AML-193 (cell line): ENCODE measurements at regions not wholly inside any gene's neighbourhood (a gene's known extent, or its start where the extent isn't known, plus 50 kb on each side); places are given as distances from the start of the nearest gene placed in this dataset.

Experiments used
- DNase-seq, 2 experiments: peaks; one replicate each; lab custom pipeline; 2025; lab: John Stamatoyannopoulos, UW

DNA sequence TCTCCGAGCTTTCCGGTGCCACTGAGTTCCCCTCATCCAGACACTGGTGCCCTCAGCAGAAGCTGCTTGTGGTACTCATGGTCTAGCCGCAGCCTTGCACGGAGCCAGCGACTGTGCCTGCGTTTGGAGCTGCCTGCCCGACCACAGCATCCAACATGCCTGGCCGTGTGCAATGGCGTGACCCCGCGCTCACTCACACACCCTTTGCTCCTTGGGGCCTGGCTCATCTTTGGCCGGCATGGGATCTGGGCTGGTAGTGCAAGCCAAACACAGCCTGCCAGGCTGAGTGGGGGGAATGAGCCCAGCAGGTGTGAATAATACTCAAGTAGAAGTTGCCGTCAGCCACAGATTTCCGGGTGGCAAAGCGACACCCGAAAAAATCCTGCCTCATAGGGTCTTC, 1178.7 kb upstream of the GBE1 start:
- DNase-seq = no peak

DNA sequence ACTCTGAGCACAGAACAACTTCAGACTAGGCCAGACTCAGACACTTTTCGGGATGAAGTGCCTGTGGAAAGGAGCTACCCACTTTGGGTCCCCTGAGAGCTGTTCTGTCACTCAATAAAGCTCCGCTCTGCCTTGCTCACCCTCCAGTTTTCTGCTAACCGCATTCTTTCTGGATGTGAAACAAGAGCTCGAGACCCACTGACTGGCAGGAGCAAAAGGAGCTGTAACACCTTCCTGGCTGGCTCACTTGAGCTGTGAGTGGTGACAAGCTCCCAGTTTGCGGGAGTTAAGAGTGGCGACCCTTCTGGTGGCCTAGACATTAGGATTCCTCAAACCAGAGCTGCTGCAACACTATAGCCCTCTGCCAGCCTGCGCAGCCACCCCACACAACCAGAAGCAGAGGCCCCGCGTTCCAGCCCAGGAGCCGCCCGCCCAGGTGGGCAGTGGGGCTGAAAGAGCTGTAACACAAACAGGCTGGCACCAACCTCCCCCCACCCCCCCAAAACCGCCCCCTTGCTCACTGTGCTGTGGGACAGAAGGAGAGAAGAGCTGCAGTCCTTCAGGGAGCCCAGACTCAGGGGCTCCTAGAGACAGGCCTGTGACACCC, 1178.1 kb upstream of the GBE1 start:
- no peak for DNase-seq

DNA sequence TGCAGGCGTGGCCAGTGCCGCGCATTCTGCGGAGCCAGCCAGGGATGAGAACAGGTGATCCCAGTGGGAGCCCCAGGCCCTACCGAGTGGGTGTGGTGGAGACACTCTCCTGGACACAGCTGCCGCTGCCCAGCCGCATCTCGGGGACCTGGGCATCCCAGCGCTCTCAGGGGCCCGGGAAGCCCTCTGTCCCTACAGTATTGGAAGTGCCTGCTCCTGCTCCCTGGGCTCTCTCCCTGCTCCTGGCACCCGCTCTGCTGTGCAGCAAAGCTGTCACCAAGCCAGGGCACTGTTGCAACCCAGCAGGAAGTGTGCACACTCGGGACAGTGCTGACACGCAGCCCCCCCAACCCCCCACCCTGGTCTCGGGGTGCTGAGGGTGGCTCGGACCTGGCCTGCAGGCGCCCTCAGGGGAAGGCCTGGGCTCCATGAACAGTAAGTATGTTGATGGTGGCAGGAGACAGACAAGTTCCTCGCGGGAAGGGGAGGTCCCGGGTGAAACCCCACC, 1177.4 kb upstream of the GBE1 start:
- no peak for DNase-seq

DNA sequence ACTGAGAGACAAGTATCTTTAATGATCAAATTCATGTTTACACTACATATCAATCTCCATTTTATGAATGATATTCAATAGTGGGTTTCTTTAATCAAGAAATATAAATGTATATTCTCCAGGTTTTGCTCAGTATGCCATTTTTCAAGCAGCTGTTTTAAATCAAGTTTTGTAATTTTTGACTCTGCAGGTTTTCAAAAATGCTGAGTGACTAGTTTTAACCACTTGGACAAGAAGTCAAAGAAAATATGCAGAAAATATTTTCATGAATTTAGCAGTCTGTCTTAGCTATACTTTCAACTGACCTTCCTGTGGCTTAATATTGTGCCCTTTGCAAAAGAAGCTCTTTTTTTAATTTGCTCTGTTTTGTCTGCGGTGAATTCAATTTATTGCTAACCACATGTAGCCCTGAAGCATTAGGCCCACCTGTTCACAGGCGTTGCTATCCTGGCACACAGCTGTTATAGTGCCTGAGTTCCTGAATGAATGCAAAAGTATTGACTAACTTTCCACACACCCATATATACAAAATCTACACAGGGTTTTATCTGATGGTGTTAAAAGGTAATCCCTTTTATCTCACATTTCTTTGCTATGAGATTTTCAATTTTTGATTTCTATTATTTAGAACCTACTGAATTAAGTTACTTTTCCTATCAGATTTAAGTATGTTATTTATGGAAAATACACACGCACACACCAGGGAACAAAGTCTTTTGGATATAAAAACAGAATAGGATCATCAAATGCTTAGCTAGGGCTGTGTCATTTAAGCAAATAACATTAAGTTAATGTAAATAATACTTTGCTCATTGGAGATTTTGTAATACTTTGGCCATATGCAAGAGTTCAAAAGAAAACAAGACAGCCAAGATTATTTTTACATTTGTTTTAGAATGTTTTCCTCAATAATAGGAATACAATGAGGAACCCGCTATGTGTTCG, 1166.1 kb upstream of the GBE1 start:
- no peak for DNase-seq

DNA sequence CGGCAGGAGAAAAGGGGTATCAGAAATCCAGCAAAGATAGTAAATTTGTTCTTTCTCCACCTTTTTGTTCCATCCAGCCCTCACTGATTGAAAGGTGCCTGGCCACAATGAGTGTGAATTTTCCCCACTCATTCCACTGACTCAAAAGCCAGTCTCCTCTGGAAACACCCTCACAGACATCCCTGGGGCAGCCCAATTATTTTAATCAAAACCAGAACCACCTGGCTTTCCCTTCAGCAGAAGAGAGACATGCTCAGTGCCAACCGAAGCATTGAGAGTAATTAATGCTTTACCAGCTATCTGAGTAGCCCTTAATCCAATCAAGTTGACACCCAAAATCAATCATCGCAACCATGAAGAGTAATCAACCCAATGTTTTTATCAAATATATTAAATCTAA, 1129.6 kb upstream of the GBE1 start:
- DNase-seq = no peak

DNA sequence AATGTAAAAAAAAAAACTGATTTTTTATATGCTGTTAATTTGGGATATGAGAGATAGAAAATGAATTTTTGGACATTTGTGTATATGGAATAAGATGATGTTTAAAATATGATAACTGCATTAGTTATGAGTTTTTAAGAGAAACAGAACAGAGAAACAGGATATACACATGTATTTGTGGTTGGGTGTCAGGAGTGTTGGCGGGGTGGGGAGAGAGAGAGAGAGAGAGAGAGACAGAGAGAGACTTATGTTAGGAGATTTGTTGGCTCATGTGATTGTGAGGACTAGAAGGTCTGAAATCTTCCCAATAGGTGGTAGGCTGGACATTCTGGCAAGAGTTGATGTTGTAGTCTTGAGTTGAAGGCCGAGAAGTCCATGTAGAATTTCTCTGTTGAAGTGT, 1121.6 kb upstream of the GBE1 start:
- DNase-seq = no peak

DNA sequence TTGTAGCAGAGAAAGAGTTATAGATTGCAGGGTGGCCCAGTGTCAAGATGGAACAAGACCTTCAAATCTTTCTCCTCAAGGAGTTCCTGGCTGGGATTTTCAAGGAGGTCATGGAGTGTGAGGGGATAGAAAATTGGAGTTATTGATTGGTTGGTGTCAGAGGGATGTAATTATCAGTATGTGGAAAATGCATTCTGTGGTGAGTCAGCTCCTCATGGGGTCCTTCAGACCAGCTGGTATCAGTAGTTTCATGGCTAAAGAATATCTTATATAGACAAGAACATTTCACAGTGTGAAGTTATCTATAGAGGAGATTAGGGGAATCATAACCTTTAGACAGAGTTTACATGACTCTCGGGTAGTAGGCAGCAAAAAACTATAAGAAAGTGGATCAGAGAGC, 1114.0 kb upstream of the GBE1 start:
- DNase-seq = no peak

DNA sequence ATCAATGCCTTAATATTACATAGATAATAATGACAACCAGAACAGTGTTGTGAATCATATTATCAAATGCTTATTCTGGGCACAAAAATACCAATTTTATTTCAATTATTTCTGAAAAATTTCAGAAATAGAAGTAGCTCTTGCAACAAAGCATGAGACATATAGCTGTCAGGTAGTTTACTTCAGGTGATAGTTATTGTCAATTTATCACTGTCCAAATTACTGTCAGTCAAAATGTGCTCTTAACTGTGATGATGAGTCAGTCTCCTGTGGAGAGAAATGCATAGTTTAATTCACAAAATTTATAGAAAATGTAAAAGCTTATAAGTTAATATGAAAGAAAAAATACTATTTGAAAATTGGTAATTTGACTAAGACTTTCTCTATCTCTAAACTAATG, 1078.4 kb upstream of the GBE1 start:
- no peak for DNase-seq

DNA sequence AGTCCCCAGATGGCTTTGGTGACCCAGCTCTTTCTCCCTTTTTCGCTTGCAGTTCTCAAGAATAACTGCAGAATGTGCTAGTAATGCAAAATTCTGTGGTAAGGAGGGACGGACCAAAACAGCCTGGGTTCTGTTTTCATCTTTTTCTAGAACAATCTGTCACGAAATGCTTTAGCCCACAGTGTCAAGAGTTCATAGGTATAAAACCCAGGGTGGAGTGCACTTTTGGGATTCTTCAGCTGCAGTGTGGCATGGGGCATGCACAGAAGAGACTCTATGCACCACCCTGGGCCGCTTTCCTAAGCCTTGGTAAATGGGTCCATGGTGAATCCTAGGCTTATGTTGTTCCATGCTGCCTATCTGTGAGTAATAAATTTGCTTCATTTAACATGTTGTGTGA, 1072.7 kb upstream of the GBE1 start:
- no peak for DNase-seq

DNA sequence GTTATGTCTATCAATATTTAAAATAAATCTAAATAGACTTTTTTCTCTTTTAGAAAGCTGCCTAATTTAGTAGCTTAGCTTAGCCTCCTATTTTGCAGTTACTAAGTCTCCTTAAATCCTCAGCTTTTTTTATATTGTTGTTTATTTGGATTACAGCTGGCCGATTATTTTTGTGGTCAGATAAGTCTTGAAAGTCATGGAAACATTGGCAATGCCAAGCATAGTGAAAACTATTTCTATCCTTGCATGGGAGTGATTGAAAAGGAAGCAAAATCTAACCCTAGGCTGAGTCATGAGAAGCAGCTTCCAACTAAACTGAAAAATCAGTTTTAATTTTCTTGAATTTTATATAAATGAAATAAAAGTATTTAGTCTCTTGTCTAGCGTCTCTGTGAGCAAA, 1063.0 kb upstream of the GBE1 start:
- DNase-seq = no peak

DNA sequence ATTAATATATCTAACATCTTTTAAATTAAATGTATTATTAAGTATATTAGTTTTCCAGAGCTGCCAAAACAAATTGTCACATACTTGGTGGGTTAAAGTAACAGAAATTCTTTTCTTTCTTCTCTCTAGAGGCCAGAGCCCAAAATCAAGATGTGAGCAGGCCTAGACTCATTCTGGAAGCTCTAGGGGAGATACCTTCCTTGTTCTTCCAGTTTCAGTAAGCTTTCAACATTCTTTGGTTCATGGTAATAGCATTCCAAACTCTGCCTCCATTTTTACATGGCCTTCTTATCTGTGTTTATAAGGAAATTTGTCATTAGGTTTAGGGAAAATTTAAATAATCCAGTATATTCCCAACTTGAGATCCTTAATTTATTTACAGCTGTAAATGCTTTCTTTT, 1054.6 kb upstream of the GBE1 start:
- DNase-seq = no peak

DNA sequence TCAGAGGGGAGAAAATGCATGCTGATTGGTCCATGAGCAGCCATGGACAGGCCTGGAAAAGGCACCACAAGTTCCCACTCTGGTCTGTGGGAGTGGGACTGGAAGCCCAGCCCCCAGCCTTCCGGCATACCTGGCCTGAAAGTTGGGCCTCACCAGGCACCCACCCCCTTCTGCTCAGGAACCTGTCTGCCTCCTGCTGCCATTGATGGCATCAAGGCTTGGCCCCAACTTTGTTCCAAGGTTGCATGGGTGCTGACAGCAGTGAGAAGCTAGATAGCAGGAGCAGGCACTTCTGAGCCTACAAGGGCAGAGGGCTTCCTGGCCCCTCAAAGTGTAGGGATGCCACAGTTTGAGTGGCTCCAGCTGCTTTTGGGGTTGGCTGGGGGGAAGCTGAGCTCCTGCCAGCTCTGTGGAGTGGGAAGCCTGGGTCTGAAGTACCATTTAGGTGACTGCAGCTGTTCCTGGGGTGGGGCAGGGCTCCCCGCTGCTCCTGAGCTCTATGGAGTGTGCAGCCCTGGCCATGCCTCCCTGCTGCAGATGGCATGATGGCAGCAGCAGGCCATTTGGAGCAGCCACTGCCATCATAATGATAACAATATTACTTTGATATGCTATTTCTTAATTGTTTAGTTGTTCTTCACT, 1054.1 kb upstream of the GBE1 start:
- no peak for DNase-seq

DNA sequence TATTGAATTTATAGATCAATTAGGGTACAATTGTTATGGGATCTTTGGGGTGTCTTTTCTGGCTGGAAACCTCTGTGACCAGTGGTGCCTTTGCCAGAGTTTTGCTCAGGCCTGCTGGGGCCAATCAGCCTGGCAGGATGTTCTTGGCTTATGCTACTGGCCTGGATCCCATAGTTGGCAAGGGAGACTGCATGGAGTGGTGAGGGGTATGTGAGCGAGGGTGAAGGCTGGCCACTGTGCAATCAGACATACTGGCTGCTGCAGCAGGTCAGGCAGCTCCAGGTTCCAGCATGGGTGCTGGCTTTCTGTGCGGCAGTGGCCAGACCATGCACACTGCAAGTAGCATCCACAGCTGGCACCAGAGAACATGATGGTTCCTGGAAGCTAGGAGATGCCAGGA, 1053.2 kb upstream of the GBE1 start:
- DNase-seq = no peak

DNA sequence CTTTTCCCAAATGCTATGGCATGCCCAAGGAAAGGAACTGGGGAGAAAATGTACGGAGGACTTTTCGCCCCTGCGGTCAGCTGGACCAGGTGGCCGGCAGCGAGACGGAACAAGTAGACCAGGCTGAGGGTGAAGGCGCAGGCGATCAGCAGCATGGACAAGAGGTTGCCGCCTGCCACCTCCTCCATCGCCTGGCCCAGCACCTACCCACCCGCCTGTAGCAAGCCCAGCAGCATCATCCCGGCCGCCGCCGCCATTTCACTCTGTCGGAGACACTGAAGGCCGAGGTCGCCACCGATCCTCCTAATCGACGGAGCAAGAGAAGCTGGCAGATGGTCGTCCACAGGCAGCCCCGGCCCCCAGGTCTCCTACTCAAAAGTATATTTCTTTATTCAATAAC, 1046.3 kb upstream of the GBE1 start:
- no peak for DNase-seq

DNA sequence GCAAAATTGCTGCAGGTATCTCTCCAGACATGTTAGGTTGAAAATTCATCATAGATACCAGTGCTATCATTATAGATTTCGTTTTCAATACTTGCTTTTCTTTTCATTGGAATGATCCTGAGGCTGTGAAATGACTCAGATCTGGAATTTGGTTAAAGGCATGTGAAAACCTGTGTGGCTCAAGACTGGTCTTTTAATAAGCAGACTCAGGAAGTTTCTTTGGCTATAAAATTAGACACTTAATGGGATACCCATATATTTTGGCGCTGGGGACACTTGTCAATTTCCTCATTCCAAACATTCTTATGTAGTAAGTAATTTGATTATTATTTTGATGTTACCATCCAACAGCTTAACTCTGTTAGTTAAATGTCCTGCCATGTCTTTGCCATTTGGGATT, 1041.1 kb upstream of the GBE1 start:
- no peak for DNase-seq

DNA sequence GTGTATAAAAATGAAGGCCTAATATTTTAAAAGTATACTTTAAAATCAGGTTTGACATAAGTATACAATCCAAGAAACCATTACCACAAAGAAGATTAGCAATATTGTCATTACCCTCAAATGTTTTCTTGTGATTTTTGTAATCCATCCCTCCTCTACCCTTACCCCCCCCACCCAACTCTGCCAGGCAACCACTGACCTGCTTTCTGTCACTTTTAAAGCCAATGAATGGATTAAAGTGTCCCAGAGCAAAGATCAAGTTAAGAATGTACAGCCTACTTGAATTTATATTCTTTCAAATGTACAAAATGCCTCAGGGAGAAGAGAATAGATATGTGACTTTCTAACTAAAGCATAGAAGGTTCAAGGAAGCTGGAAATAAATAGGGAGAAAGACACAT, 1038.8 kb upstream of the GBE1 start:
- DNase-seq = no peak

DNA sequence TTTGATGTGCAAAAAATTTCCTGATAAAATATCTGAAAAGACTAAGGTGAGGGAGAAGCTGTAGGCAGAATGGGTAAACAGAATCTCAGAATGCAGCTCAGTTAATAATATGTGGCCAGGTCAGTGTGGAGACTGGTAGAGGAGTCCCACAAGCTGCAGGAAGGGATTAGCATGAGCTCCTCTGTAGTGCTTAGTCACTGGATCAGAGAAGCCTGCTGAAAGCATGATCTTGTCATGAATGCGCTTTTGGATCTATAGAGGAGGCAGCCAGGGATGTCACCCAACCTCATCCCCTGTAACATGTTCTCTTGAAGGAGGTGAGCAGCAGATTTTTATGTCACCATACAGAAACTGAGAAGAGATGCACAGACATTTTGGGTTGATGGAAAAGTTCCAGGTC, 1035.3 kb upstream of the GBE1 start:
- no peak for DNase-seq

DNA sequence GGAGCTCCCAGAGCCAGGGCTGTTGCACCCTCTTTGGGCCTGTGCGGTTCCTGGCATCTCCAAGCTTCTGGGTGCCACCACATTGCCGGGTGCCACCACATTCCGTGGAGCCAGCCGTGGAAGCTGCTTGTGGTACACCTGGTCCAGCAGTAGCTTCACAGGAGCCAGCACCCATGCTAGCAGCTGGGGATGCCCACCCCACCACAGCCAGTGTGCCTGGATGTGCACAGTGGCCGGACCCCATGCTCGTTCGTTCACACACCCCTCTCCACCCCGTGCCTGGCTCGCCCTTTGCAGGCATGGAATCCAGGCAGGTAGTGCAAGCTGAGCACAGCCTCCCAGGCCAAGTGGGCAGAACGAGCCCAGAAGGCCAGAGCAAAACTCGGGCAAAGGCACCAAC, 1029.8 kb upstream of the GBE1 start:
- no peak for DNase-seq

DNA sequence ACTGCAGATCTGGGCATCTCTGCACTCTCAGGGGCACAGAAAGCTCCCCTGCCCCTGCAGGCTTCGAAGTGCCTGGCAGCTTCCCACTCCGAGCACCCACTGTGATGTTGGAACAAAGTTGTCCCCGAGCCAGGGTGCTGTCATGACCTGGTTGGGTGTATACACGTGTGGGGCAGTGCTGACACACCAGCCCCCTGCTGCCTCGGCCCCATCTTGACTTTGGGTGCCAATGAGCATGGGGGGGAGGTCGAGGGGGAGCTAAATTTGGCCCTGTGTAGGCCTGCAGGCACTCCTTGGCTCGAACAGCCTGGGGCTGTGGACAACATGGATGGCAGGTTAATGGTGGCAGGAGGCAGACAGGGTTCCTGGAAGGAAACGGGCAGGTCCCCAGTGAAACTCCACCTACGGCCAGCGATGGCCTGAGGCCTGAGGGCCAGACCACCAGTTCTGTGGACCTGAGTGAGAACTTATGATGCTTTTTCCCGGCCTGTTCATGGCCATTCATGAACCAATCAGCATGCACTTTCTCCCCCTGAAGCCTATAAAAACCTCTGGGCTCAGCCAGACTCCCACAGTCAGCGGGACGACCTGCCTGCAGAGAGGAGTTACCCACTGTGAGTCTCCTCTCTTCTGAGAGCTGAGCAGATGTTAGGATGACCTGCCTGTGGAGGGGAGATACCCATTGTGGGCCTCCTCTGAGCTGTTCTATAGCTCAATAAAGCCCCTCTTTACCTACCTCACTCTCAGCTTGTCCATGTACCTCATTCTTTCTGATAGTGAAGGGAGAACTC, 1029.1 kb upstream of the GBE1 start:
- no peak for DNase-seq

DNA sequence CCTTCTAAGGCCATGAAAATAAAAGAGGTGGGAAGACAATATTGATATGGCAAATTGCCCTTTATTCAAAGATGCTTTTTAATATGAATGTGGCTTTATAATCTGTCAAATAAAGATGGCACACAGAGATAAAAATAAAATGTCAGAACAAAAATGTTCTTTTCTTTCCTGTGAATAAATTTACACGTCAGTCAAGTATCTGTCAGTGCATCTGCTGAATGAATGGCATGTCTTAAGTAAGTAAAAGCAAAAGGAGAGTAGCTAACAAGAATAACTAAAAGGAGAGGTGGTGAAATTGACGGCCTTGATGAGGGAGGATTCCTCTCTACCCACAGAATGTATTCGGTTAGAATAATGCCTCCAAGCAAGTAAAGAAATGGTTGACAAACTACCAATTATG, 1021.7 kb upstream of the GBE1 start:
- no peak for DNase-seq

DNA sequence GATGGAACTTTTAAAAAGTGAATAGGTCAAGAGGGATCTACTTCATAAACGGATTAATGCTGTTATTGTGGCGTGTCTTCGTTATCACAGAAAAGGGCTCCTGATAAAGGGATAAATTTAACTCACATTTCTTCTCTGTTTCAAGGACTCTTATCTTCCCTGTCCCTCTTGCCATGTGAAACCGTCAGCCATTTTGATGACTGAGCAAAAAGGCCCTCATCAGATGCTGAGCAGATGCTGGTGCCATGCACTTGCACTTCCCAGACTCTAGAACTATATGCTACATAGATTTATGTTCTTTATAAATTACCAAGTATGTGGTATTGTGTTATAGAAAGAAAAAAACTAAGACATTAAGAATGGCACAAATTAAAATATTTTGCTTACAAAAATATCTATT, 1011.8 kb upstream of the GBE1 start:
- DNase-seq = no peak

DNA sequence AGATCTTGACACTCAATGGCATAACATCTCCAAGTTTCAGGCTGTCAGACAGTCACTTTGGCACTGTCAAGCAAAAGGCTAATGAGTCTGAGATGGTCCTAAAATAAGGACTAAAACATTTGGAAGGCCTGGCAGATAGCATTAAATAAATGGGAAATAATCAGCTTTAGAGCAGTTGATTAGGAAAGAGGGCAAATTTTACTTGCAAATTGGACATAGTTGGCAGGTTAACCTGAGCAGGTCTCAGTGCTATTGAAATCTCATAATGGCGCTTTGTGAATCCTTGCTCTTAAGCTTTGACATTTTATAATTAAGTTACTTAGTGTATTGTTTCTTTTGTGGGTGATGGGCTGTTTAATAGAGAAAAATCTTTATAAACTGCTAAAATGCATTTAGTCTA, 1003.1 kb upstream of the GBE1 start:
- no peak for DNase-seq
